Esophagus mucosa (tissue), 1 donor: ENCODE measurements at regions not wholly inside any gene's neighbourhood (a gene's known extent, or its start where the extent isn't known, plus 50 kb on each side); places are given as distances from the start of the nearest gene placed in this dataset.
A peak's percentile ranks its signal among the peaks of the same experiment; 100 is the strongest.

Source experiments
- ATAC-seq: fragments of 200-7000 bp; cut with Tn5 transposase; one replicate; pipeline ENCODE4 v1.9.1; 2020
- donor health status: DM: yes; HTN: yes; CAD: no.

DNA sequence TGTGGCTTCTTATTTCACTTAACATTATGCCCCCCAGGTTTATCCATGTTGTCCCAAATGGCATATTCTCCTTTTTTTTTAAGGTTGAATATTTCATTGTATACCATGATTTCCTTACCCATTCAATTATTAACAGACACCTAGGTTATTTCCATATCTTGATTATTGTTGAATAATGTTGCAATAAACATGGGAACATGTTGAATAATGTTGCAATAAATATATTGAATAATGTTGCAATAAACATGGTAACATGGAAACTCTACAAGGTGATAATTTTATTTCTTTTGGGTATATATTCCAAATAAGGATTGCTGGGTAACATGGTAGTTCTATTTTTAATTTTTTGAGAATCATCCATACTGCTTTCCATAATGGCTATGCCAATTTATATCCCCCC is 648.1 kb downstream of the MMUT start:
- ATAC-seq: no peak

DNA sequence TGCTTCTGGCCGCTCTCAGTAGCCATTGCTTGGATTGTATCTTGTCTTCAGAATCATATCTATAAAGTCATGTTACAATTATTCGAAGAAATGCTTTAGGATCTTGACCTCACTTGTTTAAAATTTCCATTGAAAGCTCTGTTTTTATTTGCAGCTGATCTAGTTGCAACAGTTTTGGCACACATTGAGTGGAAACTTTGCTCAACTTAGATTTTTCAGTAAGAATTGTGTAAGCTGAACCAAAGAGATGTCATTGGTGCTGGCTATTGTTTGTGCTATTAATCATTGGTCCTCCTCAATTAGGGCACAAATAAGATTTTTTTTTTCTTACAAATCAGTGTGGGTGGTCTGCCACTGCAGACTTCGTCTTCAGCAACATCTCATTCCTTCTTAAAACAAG is 649.2 kb downstream of the MMUT start:
- ATAC-seq: no peak

DNA sequence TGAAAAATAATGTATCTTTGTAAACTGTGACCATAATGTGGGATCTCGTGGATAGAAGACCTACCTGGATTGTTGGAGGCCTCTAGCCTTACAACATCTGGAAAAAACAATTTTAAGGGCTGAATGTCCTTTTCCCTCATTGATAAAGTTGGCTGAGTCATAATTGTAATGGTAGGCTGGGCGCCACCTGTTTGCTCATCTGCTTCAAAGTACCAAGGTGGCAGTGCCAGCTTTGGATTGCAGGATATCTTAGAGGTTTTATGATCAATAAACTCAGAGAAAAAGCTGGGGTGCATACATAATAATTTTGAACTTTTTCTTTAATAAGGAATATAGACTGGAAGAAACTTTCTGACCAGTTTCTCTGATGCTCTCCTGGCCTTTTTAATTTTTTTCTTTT is 653.4 kb downstream of the MMUT start:
- ATAC-seq: no peak

DNA sequence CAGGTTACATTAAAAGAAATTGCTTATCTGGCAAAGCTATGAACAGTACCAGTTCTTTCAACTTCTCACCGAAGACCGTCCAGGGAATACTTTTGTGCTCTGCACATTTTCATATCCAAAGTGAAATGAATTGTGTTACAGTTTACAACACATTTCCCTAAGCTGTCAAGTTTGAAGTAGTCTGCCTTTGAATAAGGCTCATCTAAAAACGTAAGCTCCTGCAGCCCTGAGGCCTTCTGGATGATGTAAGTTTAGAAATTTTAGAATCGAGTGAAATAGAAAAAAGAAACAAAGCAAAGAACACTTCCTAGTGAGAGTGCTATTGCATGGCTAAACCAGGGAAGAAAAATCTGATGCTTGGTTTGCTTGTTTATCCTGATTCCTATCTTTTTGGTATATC is 653.8 kb downstream of the MMUT start:
- ATAC-seq: no peak

DNA sequence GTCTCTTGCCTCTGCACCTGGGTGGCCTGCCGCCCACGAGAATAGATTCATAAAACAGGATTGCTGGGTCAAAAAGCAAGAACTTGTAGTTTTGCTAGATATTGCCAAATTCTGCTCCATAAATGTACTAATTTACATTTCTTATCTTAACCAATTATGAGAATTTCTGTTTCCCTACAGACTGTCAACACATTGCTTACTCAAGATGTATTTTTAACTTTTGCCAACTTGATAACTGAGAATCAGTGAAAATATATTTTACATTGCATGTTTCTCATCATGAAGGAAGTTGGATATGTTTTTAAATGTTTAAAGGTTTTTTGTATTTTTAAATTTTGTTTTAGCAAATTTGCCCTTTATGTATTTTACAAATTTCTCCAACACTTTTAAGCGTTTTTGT is 664.8 kb downstream of the MMUT start:
- ATAC-seq: no peak

DNA sequence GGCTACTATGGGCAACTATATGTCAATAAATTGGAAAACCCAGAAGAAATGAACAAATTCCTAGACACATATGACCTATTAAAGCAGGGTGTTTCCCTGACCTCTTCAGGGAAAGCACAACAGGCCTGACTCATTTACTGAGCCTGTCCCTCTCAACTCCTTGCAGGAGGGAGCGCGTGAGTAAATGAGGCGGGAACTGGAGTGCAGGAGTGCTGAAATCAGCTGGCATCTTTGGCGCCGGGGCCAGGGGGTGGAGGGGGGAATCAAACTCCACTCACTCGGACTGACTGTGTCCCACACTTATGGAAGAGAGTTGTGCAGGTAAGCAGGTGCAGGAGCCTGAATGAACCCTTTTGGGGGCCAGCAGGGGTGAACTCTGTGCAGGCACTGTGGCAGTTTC is 671.2 kb upstream of the PTCHD4 start:
- no peak for ATAC-seq

DNA sequence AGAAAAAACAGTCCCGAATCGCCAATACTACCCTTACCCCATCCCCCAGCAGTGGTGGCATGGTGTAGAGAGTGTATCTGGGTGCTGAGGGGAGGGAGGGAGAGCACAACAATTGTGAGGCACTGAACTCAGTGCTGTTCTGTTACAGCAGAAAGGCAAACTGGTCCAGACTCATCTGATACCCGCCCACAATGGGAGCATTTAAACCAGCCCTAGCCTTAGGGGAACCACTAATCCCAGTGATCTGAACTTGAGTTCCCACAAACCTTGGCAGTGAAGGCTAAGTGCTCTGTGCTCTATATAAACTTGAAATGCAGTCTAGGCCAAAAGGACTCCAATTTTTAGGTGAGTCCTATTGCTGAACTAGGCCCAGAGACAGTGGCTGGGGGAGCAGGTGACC is 666.4 kb upstream of the PTCHD4 start:
- peak; percentile 96 for ATAC-seq

DNA sequence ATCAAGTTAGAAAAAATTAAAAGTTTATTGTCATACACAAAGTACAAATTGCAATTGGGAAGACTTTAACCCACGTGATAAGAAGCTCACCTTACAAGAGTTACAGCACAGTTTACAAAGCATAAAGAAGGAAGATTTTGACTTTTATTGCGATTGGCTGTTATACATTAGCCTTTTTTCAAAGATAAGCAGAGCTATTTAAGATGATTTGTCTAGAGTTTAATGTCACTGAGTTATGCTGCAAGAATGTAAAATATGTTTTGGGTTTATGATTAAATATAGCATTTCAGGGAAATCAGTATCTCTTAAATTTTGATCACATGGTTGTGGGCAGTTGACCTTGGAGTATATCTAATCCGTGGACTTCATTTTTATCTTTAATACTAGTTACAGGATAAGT is 664.2 kb upstream of the PTCHD4 start:
- ATAC-seq: no peak

DNA sequence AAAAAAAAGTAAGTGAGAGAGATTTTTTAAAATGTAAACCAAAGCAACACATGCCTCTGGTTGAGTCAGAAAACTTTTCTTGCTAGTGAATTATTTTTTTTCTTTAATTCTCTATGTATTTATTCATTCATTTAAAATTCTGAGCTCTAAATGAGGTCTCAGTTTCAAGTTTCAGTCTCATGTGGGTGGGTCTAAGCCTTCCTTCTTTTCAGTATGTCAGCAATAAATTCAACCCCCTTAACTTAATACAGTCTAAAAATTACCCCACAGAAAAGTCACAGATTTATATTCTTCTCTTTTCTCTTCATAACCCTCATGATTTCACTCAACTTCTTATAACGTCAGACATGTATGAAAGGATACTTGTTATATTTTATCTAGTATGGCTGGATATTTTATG is 663.3 kb upstream of the PTCHD4 start:
- no peak for ATAC-seq

DNA sequence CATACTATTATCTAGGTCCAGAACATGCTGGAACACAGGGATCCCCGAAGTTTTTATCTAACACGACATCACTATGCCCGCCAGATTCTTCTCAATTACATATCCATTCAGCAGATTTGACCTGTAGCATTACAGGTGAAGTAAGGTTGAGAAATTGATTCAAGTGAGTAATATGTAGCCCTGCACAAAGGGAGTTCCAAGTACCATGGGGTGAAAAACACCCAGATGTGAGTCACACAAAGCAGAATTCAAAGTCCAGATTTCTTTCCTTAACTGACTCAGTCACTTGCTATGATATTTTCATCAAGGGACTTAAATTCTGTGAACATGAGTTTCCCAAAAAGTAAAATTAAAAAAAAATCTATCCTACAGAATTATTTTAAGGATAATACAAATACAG is 655.4 kb upstream of the PTCHD4 start:
- peak; percentile 96 for ATAC-seq

DNA sequence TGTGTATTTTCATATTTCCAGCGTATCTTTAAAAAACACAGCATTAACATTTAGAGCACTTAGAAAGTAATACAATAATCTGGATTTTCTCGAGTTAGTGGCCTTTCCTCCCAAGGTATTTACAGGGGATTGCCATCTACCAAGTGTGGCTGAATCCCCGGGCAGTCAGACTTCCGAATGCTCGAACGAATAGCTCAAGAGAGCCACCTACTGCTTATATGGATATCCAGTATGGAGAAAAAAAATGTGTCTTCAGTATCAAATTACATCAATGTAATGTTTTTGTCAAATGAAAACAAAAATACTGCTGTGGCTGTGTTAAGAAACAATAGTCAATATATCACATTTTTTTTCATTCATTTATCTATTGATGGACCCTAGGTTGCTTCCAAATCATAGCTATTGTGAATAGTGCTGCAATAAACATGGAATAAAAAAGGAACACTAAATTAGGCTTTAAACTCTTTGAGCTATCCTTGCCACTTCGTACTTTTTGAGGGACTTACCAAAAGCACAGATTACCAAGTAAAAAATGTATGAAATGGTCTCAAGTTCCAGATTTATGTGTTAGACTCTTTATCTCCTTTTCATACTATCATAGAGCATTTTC is 654.5 kb upstream of the PTCHD4 start:
- peak; percentile 78 for ATAC-seq

DNA sequence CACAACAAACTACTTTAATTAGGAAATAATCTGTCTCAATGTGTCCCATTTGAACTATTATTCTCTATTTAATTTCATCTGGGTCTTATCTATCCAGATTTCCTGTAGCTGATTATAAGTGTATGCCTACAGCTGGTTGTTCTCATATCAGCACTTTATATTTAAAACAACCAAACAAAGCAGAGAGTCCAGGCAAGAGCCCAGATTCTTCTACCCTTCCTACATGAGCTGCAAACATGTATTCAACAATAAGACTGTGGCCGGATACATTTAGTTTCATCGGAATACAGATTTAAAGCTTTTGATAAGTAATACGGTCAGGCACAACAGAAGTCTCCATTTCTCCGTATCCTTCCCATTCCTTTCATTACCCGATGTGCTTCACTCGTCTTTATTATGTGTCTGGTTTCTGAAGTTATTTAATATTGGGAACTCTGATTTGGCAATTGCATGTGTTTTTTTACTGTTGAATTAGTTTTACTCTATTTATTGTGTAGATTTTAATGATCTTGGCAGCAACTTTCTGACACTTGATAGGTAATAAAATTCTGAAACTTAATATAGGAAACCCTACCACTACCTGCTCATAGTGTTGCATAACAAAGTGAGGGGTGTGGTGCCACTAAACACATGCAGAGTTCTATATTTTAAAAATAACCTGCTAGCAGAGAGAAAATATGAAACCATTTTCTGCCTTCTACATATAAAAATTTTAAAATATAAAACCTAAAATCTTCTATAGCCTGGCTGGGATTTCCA is 653.5 kb upstream of the PTCHD4 start:
- ATAC-seq: no peak

DNA sequence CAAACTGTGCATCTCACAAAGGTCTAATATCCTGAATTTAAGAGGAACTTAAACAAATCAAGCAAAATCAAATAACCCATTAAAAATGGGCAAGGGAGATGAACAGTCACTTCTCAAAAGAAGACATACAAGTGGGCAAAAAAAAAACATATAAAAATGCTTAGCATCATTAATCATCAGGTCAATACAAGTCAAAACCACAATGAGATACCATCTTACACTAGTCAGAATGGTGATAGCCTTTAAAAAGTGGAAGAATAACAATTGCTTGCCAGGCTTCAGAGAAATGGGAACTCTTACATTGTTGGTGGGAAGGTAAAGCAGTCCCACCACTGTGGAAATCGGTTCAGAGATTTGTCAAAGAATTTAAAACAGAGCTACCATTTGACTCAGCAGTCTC is 646.7 kb upstream of the PTCHD4 start:
- no peak for ATAC-seq

DNA sequence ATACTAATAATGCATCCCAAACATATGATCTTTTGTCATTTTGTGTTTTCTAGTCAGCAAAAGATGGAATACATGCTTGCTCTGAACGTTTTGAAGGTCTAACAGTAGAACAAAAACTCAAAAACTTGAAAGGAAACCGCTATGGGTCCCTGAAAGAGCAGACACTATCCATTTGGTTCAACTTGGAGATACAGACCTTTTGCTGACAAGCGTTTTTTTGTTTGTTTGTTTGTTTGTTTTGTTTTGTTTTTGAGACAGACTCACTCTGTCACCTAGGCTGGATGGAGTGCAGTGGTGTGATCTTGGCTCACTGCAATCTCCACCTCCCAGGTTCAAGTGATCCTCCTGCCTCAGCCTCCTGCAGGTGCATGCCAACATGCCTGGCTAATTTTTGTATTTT is 644.3 kb upstream of the PTCHD4 start:
- ATAC-seq: no peak

DNA sequence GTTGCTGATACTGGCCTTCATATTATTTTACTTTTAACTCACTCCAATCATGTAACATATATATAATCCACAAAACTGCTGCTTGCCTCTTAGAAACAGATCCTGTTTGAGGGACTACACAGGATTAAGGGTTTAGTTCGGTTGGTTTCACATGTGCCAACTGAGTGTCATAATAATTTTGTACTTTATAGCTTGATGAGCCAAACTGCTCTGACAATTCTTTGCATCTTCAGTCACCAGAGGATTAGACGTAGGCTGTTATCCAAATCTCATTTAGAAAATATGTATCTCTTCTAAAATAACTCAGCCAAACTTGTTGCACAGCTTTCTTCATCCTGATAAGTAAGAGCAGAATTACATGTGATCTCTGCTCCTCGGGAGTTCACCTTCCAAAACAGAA is 643.6 kb upstream of the PTCHD4 start:
- ATAC-seq: peak; percentile 22

DNA sequence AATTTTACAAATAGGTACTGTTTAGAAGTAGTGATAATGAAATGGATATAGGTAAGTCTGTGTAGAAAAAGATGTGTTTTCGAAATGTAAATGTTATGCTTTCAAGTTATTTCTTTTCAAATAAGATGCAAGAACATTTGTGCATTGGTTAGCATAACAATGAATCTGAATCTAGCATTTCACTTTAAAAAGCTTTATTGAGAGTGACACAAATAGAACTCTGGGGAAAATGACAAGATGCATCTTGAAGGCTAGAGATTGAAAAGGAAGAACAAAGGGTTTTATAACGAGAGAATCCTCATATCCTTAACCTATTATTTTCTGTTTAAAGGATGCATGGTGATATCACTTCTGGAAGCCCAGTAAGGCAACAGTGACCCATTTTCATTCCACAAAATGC is 639.9 kb upstream of the PTCHD4 start:
- ATAC-seq: no peak

DNA sequence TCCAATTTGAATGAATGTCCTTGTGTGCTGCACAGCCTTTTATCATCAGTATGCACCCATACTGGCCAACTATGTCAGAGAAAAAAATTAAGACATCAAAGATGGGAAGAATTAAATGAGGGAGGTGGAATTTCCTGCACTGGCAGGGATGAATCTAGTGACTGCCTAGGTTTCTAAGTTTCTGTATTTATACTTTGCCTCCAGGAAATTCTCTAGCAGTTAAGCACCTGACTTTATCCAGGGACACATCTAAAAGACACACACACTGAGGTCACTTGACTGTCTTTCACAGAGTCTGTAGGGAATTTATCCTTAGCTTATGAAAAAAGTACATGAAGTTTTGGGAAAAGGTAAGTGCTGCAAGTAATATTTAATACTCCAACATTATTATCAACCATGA is 636.5 kb upstream of the PTCHD4 start:
- ATAC-seq: no peak

DNA sequence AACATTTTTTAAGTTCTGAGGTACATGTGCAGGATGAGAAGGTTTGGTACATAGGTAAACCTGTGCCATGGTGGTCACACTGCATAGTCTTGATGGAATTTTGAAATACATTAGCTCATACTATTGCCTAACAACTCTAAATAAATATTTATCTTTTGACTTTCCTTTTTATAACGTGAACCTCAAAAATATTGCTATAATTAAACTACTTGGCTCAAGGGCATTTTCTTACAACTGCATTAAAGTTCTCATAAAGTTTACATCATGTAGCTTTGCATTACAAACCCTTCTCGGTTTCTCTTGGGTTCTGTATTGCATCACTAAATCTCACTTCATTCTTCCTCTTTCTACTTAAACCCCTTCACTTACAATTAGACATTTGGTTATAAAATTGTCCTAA is 636.0 kb upstream of the PTCHD4 start:
- ATAC-seq: peak; percentile 33

DNA sequence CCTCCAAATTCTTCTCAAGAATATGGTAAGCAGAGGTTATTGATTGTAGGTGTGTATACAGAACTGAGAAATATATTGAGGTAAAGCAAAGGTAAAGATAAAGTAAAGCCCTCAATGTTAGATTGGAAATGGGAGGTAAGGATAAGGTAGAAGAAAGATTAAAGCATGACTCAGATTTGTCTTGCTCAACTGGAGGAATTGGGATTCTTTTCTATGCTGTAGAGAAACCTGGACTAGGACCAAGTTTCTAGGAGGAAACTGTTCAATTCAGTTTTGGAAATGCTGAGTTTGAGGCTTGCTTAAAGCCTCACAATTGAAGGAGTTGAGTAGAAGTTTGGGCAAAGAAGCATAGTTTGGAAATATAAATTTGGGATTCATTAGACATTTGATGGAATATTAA is 634.0 kb upstream of the PTCHD4 start:
- peak; percentile 76 for ATAC-seq

DNA sequence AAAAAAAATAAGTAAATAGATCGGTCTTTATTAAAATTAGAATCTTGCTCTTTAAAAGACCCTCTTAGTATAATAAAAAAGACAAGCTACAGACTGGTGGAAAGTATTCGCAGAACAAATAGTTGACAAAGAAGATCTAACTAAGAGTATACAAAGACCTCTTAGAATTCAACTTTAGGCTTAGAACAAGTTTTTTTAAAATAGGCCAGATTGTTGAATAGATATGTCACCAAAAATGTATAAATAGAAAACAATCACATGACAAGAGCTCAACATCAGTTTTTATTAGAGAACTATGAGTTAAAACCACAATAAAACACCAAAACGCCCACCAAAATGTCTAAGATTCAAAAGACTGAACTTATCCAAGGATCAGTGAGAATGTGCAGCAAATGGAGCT is 632.7 kb upstream of the PTCHD4 start:
- no peak for ATAC-seq

DNA sequence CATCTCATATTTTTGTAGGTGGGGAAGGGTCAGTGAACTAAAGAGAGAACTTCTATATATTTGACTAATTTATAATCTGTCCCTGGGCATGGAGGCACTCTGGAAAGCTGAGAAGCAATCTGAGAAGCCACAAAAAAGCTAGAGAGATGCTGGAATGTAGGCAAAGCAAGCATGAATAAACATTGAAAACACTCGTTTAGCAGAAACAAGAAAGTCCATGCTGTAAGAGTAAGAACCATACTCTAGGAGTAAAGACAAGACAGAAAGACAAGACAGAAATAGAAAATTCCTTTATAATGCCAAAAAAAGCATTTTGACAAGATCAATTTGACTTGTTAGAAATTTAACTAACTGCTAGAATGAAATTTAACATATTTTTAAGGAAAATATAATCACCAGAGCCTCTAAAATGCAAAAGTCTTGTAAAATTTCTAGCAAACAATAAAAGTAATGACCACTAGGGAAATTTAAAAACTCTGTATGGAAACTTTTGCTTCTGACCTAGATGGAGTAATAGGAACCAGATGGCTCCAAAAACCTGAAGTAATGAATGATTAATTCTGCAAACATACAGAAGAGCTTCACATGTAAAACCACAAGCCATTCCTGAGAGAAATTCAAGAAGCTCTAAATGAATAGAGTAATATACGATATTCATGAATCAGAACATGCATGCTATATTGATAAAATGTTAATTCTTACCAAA is 625.7 kb upstream of the PTCHD4 start:
- no peak for ATAC-seq

DNA sequence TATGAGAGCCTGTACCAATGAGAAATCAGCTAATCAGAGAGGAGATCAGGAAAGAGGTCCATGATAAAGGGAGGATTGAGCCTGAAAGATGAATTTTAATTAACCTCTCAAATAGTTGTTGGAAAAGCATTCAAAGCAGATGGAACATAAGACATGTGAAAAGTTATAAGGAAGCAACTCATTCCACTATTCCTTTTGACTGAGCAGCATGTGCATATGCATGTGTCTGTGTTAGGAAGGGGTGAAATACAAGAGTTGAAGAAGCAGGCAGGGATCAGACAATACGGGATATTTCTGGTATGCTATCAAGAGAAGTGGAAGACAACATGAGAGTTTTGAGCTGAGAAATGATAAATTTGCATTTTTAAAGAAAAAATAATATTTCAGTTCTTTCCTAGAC is 624.8 kb upstream of the PTCHD4 start:
- ATAC-seq: no peak

DNA sequence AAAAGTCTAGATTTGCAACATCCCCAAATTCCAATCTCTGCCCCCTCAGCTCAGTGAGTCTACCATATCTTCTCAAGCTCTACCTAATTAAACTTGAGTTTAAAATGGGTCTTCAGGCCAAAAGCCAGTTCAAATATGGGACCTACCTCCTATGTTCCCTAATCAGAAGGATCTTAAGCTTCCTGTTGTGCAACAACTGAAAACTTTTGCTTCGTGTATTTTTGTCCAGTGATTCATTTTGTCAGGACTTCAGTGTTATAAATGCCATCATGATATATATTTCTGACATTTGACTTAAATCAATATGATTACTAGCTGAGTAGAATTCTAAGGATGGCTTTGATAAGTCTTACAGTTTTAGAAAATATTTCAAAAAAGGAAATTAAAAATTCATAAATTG is 622.6 kb upstream of the PTCHD4 start:
- no peak for ATAC-seq

DNA sequence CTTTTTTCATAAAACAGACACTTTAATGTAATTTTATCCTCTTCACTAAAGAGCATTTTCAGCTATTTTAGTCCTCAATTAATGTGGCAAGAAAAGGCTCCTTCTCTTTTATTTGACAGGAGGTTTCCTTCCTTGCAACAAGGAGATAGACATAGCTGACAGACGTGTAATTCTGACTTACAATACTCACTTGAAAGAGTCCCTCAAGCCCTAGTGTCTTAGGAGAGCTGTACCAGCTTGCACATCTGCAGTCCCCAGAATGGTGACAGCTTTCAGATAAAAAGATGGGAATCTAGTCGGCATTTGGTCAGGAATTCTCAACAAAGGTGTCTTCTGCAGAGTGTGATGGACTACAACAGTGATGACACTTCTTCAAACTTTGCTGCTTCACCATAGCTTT is 603.7 kb upstream of the PTCHD4 start:
- ATAC-seq: no peak
